PC-9 (cell line): ENCODE measurements at regions not wholly inside any gene's neighbourhood (a gene's known extent, or its start where the extent isn't known, plus 50 kb on each side); places are given as distances from the start of the nearest gene placed in this dataset.

Source experiments
- BruUV-seq: library from RNA; stranded (reverse); fragments of 400-500 nt; replicated peaks from 2 replicates; lab custom pipeline; 2021; lab: Mats Ljungman, UMichigan
- CTCF ChIA-PET: fragments of 300-600 bp; sonication (Branson Sonifier 250); formaldehyde crosslinking; loops from one replicate; lab custom pipeline; 2022; ENCODE audit warnings: antibody characterized with exemption; lab: Charles Lee
- POLR2A ChIA-PET: fragments of 300-600 bp; sonication (Branson Sonifier 250); formaldehyde crosslinking; loops from one replicate; lab custom pipeline; 2022; ENCODE audit warnings: antibody characterized with exemption; ENCODE audit not compliant: unreplicated experiment; lab: Charles Lee
- DNase-seq, 2 experiments: peaks; one replicate each; pipeline versions ENCODE4 v3.0.0 to v3.0.0-alpha.2; 2015 to 2022; ENCODE audit warnings: mixed read lengths in 1 of 2
- H2AFZ ChIP-seq: fragments of 200-600 bp; sonication (generic); 2 replicates; pipeline ENCODE4 v1.8.1; 2017; ENCODE audit warnings: antibody characterized with exemption
- H3F3A ChIP-seq: fragments of 200-600 bp; sonication (generic); 2 replicates; pipeline ENCODE4 v1.8.1; 2017; ENCODE audit warnings: antibody characterized with exemption, mild to moderate bottlenecking, low read depth; ENCODE audit not compliant: insufficient read depth
- H3K27ac ChIP-seq: fragments of 200-600 bp; sonication (generic); 2 replicates; pipeline ENCODE4 v1.6.1; 2016; ENCODE audit warnings: mixed run types
- H3K27me3 ChIP-seq: fragments of 200-600 bp; sonication (generic); 2 replicates; pipeline ENCODE4 v1.6.1; 2016; ENCODE audit warnings: low read depth, mixed run types; ENCODE audit not compliant: insufficient read depth
- H3K36me3 ChIP-seq: fragments of 200-600 bp; sonication (generic); 2 replicates; pipeline ENCODE4 v1.6.1; 2016; ENCODE audit warnings: low read depth, mixed run types
- H3K4me1 ChIP-seq: fragments of 200-600 bp; sonication (generic); replicated peaks from 2 replicates; pipeline ENCODE4 v1.6.1; 2016; ENCODE audit warnings: mixed run types; ENCODE audit not compliant: insufficient read depth
- H3K4me2 ChIP-seq: fragments of 200-600 bp; sonication (generic); 2 replicates; pipeline ENCODE4 v1.6.1; 2017; ENCODE audit warnings: mixed run types
- H3K4me3 ChIP-seq: fragments of 200-600 bp; sonication (generic); 2 replicates; pipeline ENCODE4 v1.6.1; 2016; ENCODE audit warnings: mixed run types
- H3K79me2 ChIP-seq: fragments of 200-600 bp; sonication (generic); 2 replicates; pipeline ENCODE4 v1.6.1; 2017; ENCODE audit warnings: low read depth, mixed run types
- H3K9me2 ChIP-seq: fragments of 200-600 bp; sonication (generic); 2 replicates; pipeline ENCODE4 v1.8.1; 2017; ENCODE audit warnings: mild to moderate bottlenecking; ENCODE audit not compliant: insufficient read depth
- H3K9me3 ChIP-seq: fragments of 200-600 bp; sonication (generic); 2 replicates; pipeline ENCODE4 v1.8.1; 2016; ENCODE audit warnings: low read depth; ENCODE audit not compliant: insufficient read depth
- H4K20me1 ChIP-seq: fragments of 200-600 bp; sonication (generic); 2 replicates; pipeline ENCODE4 v1.8.1; 2017; ENCODE audit not compliant: insufficient read depth
- CTCF ChIP-seq: fragments of 200-600 bp; sonication (generic); conservative IDR thresholded peaks from 2 replicates; pipeline ENCODE4 v1.6.1; 2017; ENCODE audit warnings: mixed run types, antibody characterized with exemption, mild to moderate bottlenecking, moderate library complexity
- EZH2 ChIP-seq: fragments of 200-600 bp; sonication (generic); IDR thresholded peaks from 2 replicates; pipeline ENCODE4 v1.8.0; 2017; ENCODE audit warnings: antibody characterized with exemption, low read depth
- intact Hi-C: fragments of 100-400 bp; cut with micrococcal nuclease; formaldehyde crosslinking; loops from one replicate; pipeline ENCODE4 v1.10.0; 2022; ENCODE audit not compliant: unreplicated experiment

- no peaks in the 10 kb centered on the region for H3K9me2 ChIP-seq
- no peaks in the 10 kb centered on the region for H3K27me3 ChIP-seq
- CTCF ChIA-PET: no interaction called here
- POLR2A ChIA-PET: no interaction called here
- intact Hi-C loops: loop anchor here (5.0 to 10.0 kb wide), 2 partner anchors 280 to 1722 kb away; no protein-coding TSS in a partner anchor
- H3K4me1 ChIP-seq: peaks cover 14% of the 10 kb centered on the region
- DNase-seq: peak in 1 of 2 experiments; percentile 44
- no TSS peak for BruUV-seq
- no peak overlapping the region for H3K4me2 ChIP-seq
- no peaks in the 10 kb centered on the region for H3F3A ChIP-seq
- no peaks in the 10 kb centered on the region for H4K20me1 ChIP-seq
- H3K27ac ChIP-seq: no peak overlapping the region
- H3K9me3 ChIP-seq: no peaks in the 10 kb centered on the region; the same call in 1 of the 2 replicates
- H3K79me2 ChIP-seq: no peaks in the 10 kb centered on the region
- H2AFZ ChIP-seq: no peak overlapping the region
- H3K4me3 ChIP-seq: no peak overlapping the region
- H3K36me3 ChIP-seq: no peaks in the 10 kb centered on the region
- TF ChIP-seq CTCF (peak; percentile 80), EZH2 (no peak)
These were observed 266.8 kb downstream of the C4orf33 start for GRCh38 chr4:129362691-129363274.

GRCh38 chr4:129364747-129365452, 268.9 kb downstream of the C4orf33 start:
- ChIA-PET POLR2A (no interaction called here), CTCF (no interaction called here)
- intact Hi-C loops: loop anchor here (5.0 to 10.0 kb wide), 2 partner anchors 277 to 1720 kb away; no protein-coding TSS in a partner anchor
- Histone ChIP-seq H4K20me1 (no peaks in the 10 kb centered on the region), H3K27me3 (no peaks in the 10 kb centered on the region), H3K4me3 (no peak overlapping the region), H3K4me2 (no peak overlapping the region), H3F3A (no peaks in the 10 kb centered on the region), H3K4me1 (no peaks in the 10 kb centered on the region), H3K9me3 (no peaks in the 10 kb centered on the region; the same call in 1 of the 2 replicates), H3K27ac (no peak overlapping the region), H3K36me3 (no peaks in the 10 kb centered on the region), H2AFZ (no peak overlapping the region), H3K9me2 (no peaks in the 10 kb centered on the region), H3K79me2 (no peaks in the 10 kb centered on the region)
- TF ChIP-seq EZH2 (no peak), CTCF (no peak)
- BruUV-seq: no TSS peak
- no peak for DNase-seq

GRCh38 chr4:129369361-129370010, 273.5 kb downstream of the C4orf33 start:
- Histone ChIP-seq H3K4me3 (no peak overlapping the region), H3K9me2 (no peaks in the 10 kb centered on the region), H3K27me3 (no peaks in the 10 kb centered on the region), H4K20me1 (no peaks in the 10 kb centered on the region), H3K4me1 (no peaks in the 10 kb centered on the region), H3K9me3 (no peaks in the 10 kb centered on the region), H2AFZ (no peak overlapping the region), H3K79me2 (no peaks in the 10 kb centered on the region), H3F3A (no peaks in the 10 kb centered on the region), H3K27ac (no peak overlapping the region), H3K4me2 (no peak overlapping the region), H3K36me3 (no peaks in the 10 kb centered on the region)
- DNase-seq: no peak
- ChIA-PET CTCF (no interaction called here), POLR2A (no interaction called here)
- intact Hi-C loops: loop anchor here (10.0 kb wide), 1 partner anchor 1715 kb away; no protein-coding TSS in a partner anchor
- no peak for TF ChIP-seq CTCF
- TF ChIP-seq EZH2: no peak
- BruUV-seq: no TSS peak
